MG63 (cell line): ENCODE measurements at regions not wholly inside any gene's neighbourhood (a gene's known extent, or its start where the extent isn't known, plus 50 kb on each side); places are given as distances from the start of the nearest gene placed in this dataset.
"Not testable (repeated sequence)": the region's sequence is repeated elsewhere in the genome, so short reads cannot be mapped to it uniquely, and the experiment has no call there.

Experiments
- DNase-seq: peaks from one replicate; pipeline ENCODE4 v3.0.0-alpha.2; 2020
- H3K27me3 ChIP-seq: fragments of 250-450 bp; sonication (Bioruptor Pico); 2 replicates; pipeline ENCODE4 v1.5.1; 2020; ENCODE audit warnings: mild to moderate bottlenecking, moderate library complexity
- H3K36me3 ChIP-seq: fragments of 250-450 bp; sonication (Bioruptor Pico); 2 replicates; pipeline ENCODE4 v1.5.1; 2020; ENCODE audit warnings: mild to moderate bottlenecking, moderate library complexity
- H3K4me3 ChIP-seq: fragments of 250-450 bp; sonication (Bioruptor Pico); 2 replicates; pipeline ENCODE4 v1.5.1; 2020; ENCODE audit warnings: mild to moderate bottlenecking, moderate library complexity
- H3K9me3 ChIP-seq: fragments of 250-450 bp; sonication (Bioruptor Pico); 2 replicates; pipeline ENCODE4 v1.5.1; 2020; ENCODE audit warnings: mild to moderate bottlenecking, moderate library complexity

DNA sequence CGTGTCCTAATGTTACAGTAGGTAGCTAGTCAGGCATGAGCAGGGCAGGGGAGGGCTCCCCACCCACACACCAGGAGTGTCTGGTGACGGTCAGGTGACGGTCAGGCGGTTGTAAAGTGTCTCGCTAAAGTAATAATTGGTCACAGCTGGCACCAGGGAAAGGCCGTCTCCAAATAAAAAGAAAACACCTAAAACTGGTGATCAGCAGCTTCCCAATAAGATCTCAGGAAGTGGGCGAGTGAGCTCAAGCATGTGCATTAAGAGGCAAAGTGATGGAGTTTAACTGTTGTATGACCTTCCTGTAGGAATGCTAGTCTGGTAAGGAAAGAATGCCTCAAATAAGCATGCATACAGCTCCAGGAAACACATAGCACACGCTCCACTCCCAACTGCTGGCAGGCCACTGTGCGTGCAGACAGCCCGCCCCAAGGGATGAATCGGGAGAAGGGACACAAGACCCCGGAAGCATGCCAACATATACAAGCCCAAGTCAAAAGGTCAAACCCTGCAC, 177.1 kb downstream of the RNF144A start:
- Histone ChIP-seq H3K27me3 (no peaks in the 10 kb centered on the region), H3K4me3 (no peak overlapping the region), H3K36me3 (no peaks in the 10 kb centered on the region), H3K9me3 (no peaks in the 10 kb centered on the region)
- no peak for DNase-seq

GRCh38 chr2:7096726-7097352, 179.6 kb downstream of the RNF144A start:
- no peak for DNase-seq
- Histone ChIP-seq H3K9me3 (no peaks in the 10 kb centered on the region), H3K4me3 (no peak overlapping the region), H3K36me3 (no peaks in the 10 kb centered on the region), H3K27me3 (no peaks in the 10 kb centered on the region)

- Histone ChIP-seq H3K4me3 (no peak overlapping the region), H3K36me3 (no peaks in the 10 kb centered on the region), H3K27me3 (no peaks in the 10 kb centered on the region), H3K9me3 (no peaks in the 10 kb centered on the region)
- DNase-seq = peak; percentile 20
These were observed 180.2 kb downstream of the RNF144A start for GRCh38 chr2:7097353-7097895.

- Histone ChIP-seq H3K36me3 (no peaks in the 10 kb centered on the region), H3K27me3 (no peaks in the 10 kb centered on the region), H3K9me3 (no peaks in the 10 kb centered on the region), H3K4me3 (no peak overlapping the region)
- no peak for DNase-seq
These were observed 181.6 kb downstream of the RNF144A start for GRCh38 chr2:7098816-7099215.

DNA sequence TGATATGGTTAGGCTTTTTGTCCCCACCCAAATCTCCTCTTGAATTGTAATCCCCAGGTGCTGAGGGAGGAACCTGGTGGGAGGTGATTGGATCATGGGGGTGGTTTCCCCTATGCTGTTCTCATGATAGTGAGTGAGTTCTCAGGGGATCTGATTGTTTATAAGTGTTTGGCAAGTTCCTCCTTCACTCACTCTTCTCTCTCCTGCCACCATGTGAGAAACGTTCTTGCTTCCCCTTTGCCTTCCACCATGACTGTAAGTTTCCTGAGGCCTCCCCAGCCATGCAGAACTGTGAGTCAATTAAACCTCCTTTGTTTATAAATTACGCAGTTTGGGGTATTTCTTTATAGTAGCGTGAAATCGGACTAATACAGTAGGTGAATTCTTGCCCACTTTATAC, 182.5 kb downstream of the RNF144A start:
- DNase-seq, H3K9me3 ChIP-seq, H3K36me3 ChIP-seq, H3K27me3 ChIP-seq, H3K4me3 ChIP-seq: not testable (repeated sequence)

- H3K27me3 ChIP-seq = no peaks in the 10 kb centered on the region
- H3K36me3 ChIP-seq = no peaks in the 10 kb centered on the region
- H3K4me3 ChIP-seq = no peak overlapping the region
- DNase-seq = no peak
- no peaks in the 10 kb centered on the region for H3K9me3 ChIP-seq
These were observed 185.6 kb downstream of the RNF144A start for GRCh38 chr2:7102826-7103225.

- Histone ChIP-seq H3K27me3 (no peaks in the 10 kb centered on the region), H3K36me3 (no peaks in the 10 kb centered on the region), H3K4me3 (no peak overlapping the region), H3K9me3 (no peaks in the 10 kb centered on the region)
- DNase-seq = no peak
These were observed 191.8 kb downstream of the RNF144A start for GRCh38 chr2:7108792-7109532.

DNA sequence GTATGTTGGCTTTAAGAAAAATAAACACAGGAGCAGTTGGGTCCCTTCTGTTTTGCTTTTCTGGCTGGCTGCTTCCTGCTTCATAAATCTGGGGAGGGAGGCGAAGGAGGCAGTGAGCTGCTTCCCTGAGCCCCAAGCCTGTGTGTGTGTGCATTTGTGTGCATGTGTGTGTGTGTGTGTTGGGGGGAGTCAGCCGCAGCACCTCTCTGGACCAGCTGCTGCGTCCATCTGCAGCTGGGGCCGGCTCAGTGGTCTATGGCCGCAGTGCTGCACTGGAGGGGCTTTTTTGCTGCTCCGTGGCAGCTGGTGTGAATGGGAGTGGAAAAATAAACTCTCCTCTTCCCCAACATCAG, 192.3 kb downstream of the RNF144A start:
- H3K27me3 ChIP-seq = no peaks in the 10 kb centered on the region
- no peak for DNase-seq
- H3K4me3 ChIP-seq = no peak overlapping the region
- H3K36me3 ChIP-seq = no peaks in the 10 kb centered on the region
- no peaks in the 10 kb centered on the region for H3K9me3 ChIP-seq

GRCh38 chr2:7111626-7112025, 194.4 kb downstream of the RNF144A start:
- DNase-seq = no peak
- Histone ChIP-seq H3K36me3 (no peaks in the 10 kb centered on the region), H3K27me3 (no peaks in the 10 kb centered on the region), H3K4me3 (no peak overlapping the region), H3K9me3 (no peaks in the 10 kb centered on the region)

GRCh38 chr2:7115364-7115763, 198.2 kb downstream of the RNF144A start:
- H3K4me3 ChIP-seq = no peak overlapping the region
- no peak for DNase-seq
- H3K27me3 ChIP-seq = no peaks in the 10 kb centered on the region
- no peaks in the 10 kb centered on the region for H3K36me3 ChIP-seq
- H3K9me3 ChIP-seq = no peaks in the 10 kb centered on the region

- Histone ChIP-seq H3K27me3 (no peaks in the 10 kb centered on the region), H3K36me3 (no peaks in the 10 kb centered on the region), H3K9me3 (no peaks in the 10 kb centered on the region), H3K4me3 (no peak overlapping the region)
- no peak for DNase-seq
These were observed 198.7 kb downstream of the RNF144A start for GRCh38 chr2:7115906-7116305.

- DNase-seq = no peak
- H3K9me3 ChIP-seq = no peaks in the 10 kb centered on the region
- H3K4me3 ChIP-seq = no peak overlapping the region
- no peaks in the 10 kb centered on the region for H3K27me3 ChIP-seq
- no peaks in the 10 kb centered on the region for H3K36me3 ChIP-seq
These were observed 199.3 kb downstream of the RNF144A start for GRCh38 chr2:7116511-7116910.

DNA sequence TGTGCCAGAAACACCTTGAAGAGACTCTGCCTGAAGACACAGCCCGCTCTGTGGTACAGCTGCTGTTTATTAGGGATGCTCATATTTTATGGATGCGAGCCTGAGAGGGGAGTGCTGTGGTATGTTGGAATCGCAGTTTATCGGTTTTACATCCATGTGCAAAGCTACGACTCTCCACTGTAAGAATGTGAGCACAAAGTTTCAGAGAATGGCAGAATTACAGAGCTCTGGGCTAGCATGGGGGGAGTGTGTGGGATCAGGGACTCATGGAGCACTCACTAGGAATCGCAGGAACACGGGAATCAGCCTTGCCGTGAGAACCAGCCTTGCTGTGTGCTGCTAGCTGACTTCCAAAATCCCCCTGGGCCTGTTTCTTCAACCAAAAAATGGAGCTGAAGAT, 199.9 kb downstream of the RNF144A start:
- Histone ChIP-seq H3K27me3 (no peaks in the 10 kb centered on the region), H3K4me3 (no peak overlapping the region), H3K9me3 (no peaks in the 10 kb centered on the region), H3K36me3 (no peaks in the 10 kb centered on the region)
- DNase-seq = no peak

DNA sequence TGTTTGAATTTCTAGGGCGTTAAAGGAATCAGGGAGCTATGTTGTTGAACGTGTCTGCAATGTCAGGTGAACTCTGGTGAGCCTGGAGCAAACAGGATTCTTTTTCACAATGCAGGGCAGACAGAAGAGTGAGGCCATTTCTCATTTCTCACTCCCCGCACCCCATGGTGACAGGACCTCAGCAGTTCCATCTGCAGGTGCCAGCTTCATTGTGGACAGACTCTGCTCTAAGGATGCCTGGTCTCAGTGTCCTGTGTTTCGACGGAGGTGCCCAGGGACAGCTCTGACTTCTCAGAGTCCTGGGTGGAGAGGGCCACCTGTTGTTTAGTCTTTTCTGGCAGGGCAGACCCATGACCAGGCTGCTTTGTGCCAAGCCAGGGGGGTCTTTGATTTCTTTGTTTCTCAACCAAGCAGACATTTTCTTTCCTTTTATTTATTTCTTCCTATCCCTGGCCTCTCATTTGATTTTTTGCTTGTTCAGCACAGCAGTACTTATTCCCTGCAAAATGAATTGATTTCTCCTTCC, 201.5 kb downstream of the RNF144A start:
- no peaks in the 10 kb centered on the region for H3K27me3 ChIP-seq
- no peak overlapping the region for H3K4me3 ChIP-seq
- no peak for DNase-seq
- no peaks in the 10 kb centered on the region for H3K9me3 ChIP-seq
- no peaks in the 10 kb centered on the region for H3K36me3 ChIP-seq

- DNase-seq = no peak
- Histone ChIP-seq H3K27me3 (no peaks in the 10 kb centered on the region), H3K4me3 (no peak overlapping the region), H3K36me3 (no peaks in the 10 kb centered on the region), H3K9me3 (no peaks in the 10 kb centered on the region)
These were observed 202.1 kb downstream of the RNF144A start for GRCh38 chr2:7119132-7119835.

GRCh38 chr2:7121851-7122250, 204.6 kb downstream of the RNF144A start:
- Histone ChIP-seq H3K36me3 (no peaks in the 10 kb centered on the region), H3K27me3 (no peaks in the 10 kb centered on the region), H3K4me3 (no peak overlapping the region), H3K9me3 (no peaks in the 10 kb centered on the region)
- DNase-seq = no peak

- Histone ChIP-seq H3K9me3 (no peaks in the 10 kb centered on the region), H3K4me3 (no peak overlapping the region), H3K36me3 (no peaks in the 10 kb centered on the region), H3K27me3 (no peaks in the 10 kb centered on the region)
- DNase-seq = no peak
These were observed 209.9 kb downstream of the RNF144A start for GRCh38 chr2:7127156-7127555.
